NT2/D1 (cell line): ENCODE measurements at regions not wholly inside any gene's neighbourhood (a gene's known extent, or its start where the extent isn't known, plus 50 kb on each side); places are given as distances from the start of the nearest gene placed in this dataset.

Experiments used
- SUZ12 ChIP-seq: IDR thresholded peaks from 2 replicates; pipeline ENCODE4 v1.6.1; 2011; ENCODE audit not compliant: insufficient read length, insufficient read depth; ENCODE audit errors: extremely low read depth
- YY1 ChIP-seq: IDR thresholded peaks from 2 replicates; pipeline ENCODE4 v1.6.1; 2011; ENCODE audit not compliant: insufficient read length, insufficient read depth

DNA sequence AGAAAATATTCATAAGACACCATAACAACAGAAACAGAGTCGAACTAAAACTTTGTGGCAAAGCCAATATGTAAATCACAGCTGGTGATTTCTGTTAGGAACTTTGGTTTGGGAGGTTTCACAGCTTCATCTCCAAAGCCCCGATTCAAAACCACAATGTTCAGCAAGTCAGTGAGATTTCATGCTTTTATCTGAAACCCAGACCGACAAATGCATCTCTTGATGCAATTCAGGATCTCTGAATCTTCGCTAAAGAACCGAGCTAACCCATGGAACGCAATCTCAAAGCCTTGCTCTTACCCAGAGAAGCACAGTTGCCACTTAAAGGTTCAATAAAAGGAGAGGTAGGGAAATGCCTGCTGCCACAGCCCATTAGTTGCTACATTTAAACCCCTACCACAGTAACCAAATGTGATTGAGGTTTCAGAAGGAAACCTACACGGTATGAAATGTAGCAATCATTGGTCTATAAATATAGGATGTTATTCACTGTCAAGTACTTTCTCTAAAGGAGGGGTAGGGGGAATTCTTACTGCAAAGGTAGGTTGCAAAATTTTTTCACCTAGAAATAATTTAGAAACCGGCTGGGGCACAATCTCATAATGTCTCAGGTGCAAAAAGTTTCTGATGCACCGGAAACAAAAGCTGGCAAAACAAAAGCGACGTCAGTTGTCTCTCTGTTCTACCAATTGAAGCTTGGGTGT lies 381.0 kb upstream of the ARID1B start:
- TF ChIP-seq YY1, result no peak
- TF ChIP-seq SUZ12, result no peak
